HG02938 (cell line): ENCODE measurements at regions not wholly inside any gene's neighbourhood (a gene's known extent, or its start where the extent isn't known, plus 50 kb on each side); places are given as distances from the start of the nearest gene placed in this dataset.
"Not testable (repeated sequence)": the region's sequence is repeated elsewhere in the genome, so short reads cannot be mapped to it uniquely, and the experiment has no call there.

Source experiments
- ATAC-seq: cut with Tn5 transposase; IDR thresholded peaks from one replicate; pipeline ENCODE4 v1.9.1; 2021; ENCODE audit warnings: mild to moderate bottlenecking, moderate library complexity; ENCODE audit not compliant: unreplicated experiment

DNA sequence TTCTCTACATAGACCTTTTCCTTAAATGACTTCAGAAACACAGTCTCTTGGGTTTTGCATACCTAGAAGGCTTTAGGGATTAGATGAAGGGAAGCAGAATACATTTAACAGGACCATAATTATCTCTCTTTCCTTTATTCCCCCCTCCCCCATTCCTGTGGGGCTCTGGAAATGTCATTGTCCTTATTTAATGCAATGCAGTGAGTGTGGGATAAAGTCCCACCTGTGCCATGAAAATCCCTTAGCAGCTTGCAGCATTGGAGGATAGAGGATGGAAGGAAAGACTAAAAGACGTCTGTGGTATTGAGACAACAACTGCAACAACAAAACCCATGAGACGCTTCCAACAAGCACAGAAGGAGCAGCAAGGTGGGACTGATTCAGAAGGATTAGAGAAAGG, 117.8 kb upstream of the DCC start:
- ATAC-seq, result no peak

- ATAC-seq, result no peak
These were observed 112.5 kb upstream of the DCC start for GRCh38 chr18:52227536-52227935.

GRCh38 chr18:52228166-52228565, 111.8 kb upstream of the DCC start:
- ATAC-seq, result no peak

DNA sequence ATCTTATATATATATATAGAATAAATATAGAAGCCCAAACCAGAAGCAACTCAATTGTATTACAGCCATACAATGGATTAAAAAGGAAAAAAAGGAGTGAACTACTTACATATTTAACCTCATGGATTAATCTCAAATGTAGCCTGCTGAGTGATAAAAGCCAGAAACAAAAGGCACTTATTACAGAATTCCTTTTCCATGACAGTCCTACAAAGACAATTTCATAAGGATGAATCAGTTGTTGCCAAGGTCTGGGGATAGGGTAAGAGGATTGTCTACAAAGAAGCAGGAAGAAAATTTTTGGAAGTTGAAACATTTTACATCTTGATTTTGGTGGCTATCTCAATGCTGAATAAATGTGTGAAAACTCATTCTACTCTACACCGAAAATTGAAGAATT, 103.9 kb upstream of the DCC start:
- ATAC-seq, result no peak

- ATAC-seq, result no peak
These were observed 102.4 kb upstream of the DCC start for GRCh38 chr18:52237551-52237950.

GRCh38 chr18:52242711-52243110, 97.3 kb upstream of the DCC start:
- ATAC-seq, result no peak

- no peak for ATAC-seq
These were observed 95.3 kb upstream of the DCC start for GRCh38 chr18:52244658-52245057.

GRCh38 chr18:52254367-52254766, 85.6 kb upstream of the DCC start:
- ATAC-seq, result no peak

DNA sequence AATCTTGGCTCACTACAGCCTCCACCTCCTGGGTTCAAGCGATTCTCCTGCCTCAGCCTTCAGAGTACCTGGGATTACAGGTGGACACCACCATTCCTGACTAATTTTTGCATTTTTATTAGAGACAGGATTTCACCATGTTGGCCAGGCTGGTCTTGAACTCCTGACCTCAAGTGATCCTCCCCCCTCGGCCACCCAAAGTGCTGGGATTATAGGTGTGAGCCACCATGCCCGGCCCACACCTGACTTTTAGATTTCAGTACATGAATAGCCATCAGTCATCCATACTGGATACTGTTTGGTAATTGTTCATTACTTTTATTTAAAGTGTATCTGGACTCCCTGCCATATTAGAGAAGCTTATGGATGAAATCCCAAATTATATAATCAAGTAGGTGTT, 82.6 kb upstream of the DCC start:
- not testable (repeated sequence) for ATAC-seq

- ATAC-seq, result no peak
These were observed 64.2 kb upstream of the DCC start for GRCh38 chr18:52275817-52276216.

DNA sequence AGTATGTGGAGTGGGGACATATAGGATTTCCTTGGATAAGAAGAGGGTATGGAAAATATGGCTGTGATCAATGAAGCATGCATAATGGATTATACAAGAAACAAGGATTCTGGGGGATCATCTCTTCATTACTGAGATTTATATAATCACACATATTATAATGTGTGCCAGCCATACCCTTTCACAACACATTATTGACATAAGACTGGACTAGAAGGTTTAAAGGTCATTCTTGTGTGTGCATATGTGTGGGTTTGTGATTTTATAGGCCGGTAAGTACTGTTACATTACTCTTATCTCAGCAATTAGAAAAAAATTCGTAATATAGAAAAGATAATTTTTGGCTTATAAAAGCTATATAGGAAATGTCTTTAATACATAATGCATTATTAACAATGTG, 62.2 kb upstream of the DCC start:
- no peak for ATAC-seq

DNA sequence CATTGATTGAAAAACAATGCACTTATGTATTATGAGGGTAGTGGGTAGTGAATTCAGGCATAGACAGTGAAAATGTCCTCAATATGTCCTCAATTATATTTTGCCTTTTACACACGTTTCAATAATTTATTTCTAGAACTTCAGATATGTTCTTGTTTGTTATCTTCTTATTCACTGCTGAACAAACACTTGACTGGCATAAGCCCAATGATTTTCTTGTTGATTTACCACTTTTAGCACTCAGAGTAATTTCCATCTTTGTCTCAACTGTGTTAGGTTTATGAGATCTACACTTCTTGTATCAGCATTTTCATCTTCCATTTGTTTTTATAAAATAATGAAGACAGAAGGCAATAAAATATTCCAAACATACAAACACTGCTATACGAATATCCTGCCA, 61.8 kb upstream of the DCC start:
- no peak for ATAC-seq

GRCh38 chr18:52280702-52281101, 59.3 kb upstream of the DCC start:
- no peak for ATAC-seq

GRCh38 chr18:52283927-52284326, 56.1 kb upstream of the DCC start:
- no peak for ATAC-seq

DNA sequence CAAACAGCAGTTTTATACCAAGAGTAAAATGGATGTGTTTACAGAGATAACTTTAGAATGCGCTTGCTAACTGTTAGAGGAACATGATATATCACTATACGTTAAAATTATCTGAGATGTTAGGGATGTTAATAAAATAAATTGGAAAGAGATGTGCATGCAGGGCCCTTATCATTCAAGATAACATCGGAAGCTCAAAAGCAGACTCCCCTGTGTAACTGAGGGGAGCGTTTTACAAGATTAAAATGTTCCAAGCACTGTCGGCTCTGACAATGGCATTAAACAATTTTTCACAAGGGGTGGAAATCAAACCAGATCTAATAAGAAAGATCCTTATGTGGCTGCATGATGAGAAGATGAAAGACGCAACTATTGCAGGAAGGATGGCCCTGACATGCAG, 53.3 kb upstream of the DCC start:
- ATAC-seq, result no peak

DNA sequence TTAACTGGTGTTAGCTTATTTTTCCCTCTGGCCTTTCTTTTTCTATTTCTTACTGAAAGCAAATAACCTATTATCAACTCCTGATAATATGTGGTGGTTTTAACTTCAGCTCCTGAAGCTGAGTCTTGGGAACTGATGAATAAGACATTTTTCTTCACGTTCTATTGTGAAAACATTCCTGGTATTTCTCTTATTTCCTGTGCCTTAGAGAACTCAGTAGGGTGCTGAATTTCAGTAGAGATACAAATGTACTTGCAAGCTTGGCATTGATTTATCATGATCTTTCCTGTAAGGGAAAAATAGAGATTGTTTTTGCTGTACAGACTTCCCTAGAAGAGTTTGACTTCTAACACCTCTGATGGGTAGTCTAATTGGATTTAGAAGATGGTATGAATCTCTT, 52.8 kb upstream of the DCC start:
- ATAC-seq, result no peak

DNA sequence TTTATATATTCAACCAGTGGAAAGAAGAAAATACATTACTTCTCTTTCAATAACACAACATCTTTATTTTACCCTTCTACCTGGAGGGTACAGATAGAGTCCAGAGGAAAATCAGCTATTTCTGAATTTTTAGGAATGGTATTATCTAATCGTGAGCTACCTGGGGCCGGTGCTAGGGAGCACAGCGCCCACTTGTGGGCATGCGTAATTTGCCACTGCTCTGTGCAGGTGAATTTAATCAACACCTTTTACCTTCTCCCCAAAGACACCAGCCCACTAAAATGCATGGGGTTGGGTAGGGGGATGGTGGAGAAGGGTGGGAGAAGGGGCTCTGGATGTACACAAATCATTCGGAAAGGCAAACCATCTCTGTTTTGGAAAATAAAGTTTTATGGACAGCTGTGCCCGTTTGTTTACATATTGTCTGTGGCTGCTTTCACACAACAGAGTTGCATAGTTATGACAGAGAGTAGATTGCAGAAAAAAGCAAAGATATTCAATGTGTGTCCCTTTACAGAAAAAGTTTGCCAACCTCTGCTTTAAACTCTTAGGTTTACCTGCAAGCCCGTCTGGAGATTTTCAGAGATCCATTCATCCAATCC, 51.5 kb upstream of the DCC start:
- no peak for ATAC-seq

GRCh38 chr18:52289392-52289791, 50.6 kb upstream of the DCC start:
- ATAC-seq, result no peak
